ENCODE measurements at regions not wholly inside any gene's neighbourhood (a gene's known extent, or its start where the extent isn't known, plus 50 kb on each side); places are given as distances from the start of the nearest gene placed in this dataset.

DNA sequence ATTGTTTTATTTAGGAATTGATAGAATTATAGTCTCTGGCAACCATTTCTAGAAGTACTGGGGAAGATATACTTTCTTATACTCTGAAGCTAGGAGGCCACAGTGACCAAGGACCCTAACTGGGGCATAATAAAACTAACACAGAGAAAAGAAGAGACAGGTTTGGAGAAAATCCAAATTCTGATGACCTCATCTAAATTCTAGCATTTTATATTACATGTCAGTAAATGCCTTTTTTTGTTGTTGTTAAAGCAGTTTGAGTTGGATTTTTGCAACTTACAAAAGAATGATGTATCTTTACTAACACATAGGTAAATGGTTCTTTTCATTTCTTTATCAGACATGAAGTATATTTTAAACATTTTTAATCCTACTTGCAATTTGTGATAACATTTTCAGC lies 933.3 kb downstream of the TMTC2 start:
- Histone ChIP-seq H3K4me1 (ENCODE audit: control insufficient read depth, insufficient read depth, low read length) (no peaks in the 10 kb centered on the region), H2AFZ (replicated peaks; ENCODE audit: low read length, poor library complexity) (no peak overlapping the region), H2BK120ac (ENCODE audit: low read depth, low read length) (no peak overlapping the region), H3K27ac (ENCODE audit: insufficient read depth, low read length) (no peak overlapping the region), H2BK15ac (ENCODE audit: low read depth, low read length) (no peak overlapping the region), H4K8ac (ENCODE audit: low read depth in 2 of 2, low read length in 2 of 2) (no peak overlapping the region), H2BK20ac (ENCODE audit: low read depth, low read length) (no peak overlapping the region), H4K20me1 (ENCODE audit: insufficient read depth, low read length) (no peaks in the 10 kb centered on the region), H2AK5ac (ENCODE audit: low read depth, low read length) (no peak overlapping the region), H3K4me2 (ENCODE audit: low read depth, low read length) (no peak overlapping the region), H2AK9ac (replicated peaks; ENCODE audit: low read depth, low read length, poor library complexity) (no peak overlapping the region), H3K36me3 (ENCODE audit: control insufficient read depth, insufficient read depth, low read length) (no peaks in the 10 kb centered on the region), H3K9me3 (ENCODE audit: control insufficient read depth, insufficient read depth, low read length) (0 out of 2 replicates have a peak, but pooled peaks cover 2% of the 10 kb centered on the region), H3K79me1 (ENCODE audit: low read depth in 1 of 2, low read length in 2 of 2) (no peaks in the 10 kb centered on the region), H3K23ac (ENCODE audit: low read depth, low read length) (no peak overlapping the region), H3K9me1 (ENCODE audit: insufficient read depth, low read length) (no peaks in the 10 kb centered on the region), H4K5ac (ENCODE audit: low read depth, low read length) (no peak overlapping the region), H3K4me3 (ENCODE audit: insufficient read depth, low read depth, low read length) (no peak overlapping the region), H3K14ac (replicated peaks; ENCODE audit: low read depth, low read length) (no peak overlapping the region), H3K4ac (ENCODE audit: low read depth, low read length) (no peak overlapping the region), H4K91ac (ENCODE audit: insufficient read depth, low read depth, low read length) (no peak overlapping the region), H3K18ac (ENCODE audit: low read depth, low read length) (no peak overlapping the region), H2BK5ac (ENCODE audit: low read depth, low read length, poor library complexity, severe bottlenecking) (no peak overlapping the region), H3K27me3 (ENCODE audit: control insufficient read depth, insufficient read depth, low read length) (no peaks in the 10 kb centered on the region), H3K9ac (ENCODE audit: low read depth, low read length) (no peak overlapping the region), H3K56ac (ENCODE audit: extremely low read depth, insufficient read depth, low read length) (no peak overlapping the region)
- dilution Hi-C loops (cut with HindIII; ENCODE audit: low sequenced_read_pairs, unreplicated experiment) (no loop called here), intact Hi-C loops (cut with micrococcal nuclease) (no loop called here), in situ Hi-C loops (cut with MboI; ENCODE audit: low sequenced_read_pairs) (no loop called here)
- TF ChIP-seq BHLHE40 (IDR thresholded peaks at IDR 0.05; ENCODE audit: low read depth, low read length), result no peak
- no peak for TF ChIP-seq MAZ (IDR thresholded peaks at IDR 0.05; ENCODE audit: borderline replicate concordance, low read depth, low read length)
- TF ChIP-seq SMC3 (IDR thresholded peaks at IDR 0.05; ENCODE audit: low read depth, low read length), result no peak
- no peak for TF ChIP-seq CEBPB (IDR thresholded peaks at IDR 0.05; ENCODE audit: low read depth, low read length)
- no peak for TF ChIP-seq RFX5 (IDR thresholded peaks at IDR 0.05; ENCODE audit: low read depth, low read length)
- TF ChIP-seq FOS (IDR thresholded peaks at IDR 0.05; ENCODE audit: low read depth, low read length), result no peak
- peak; percentile 66 for TF ChIP-seq MAFK (IDR thresholded peaks at IDR 0.05; ENCODE audit: low read depth, low read length)
- no peak for DNase-seq
- no peak for ATAC-seq (ENCODE audit: low read depth)
- no TSS peak for BruUV-seq (replicated peaks)
- ChIA-PET CTCF (no interaction called here), POLR2A (ENCODE audit: unreplicated experiment) (no interaction called here)

Measured in IMR-90 (cell line).